OCI-LY7 (cell line): ENCODE measurements at regions not wholly inside any gene's neighbourhood (a gene's known extent, or its start where the extent isn't known, plus 50 kb on each side); places are given as distances from the start of the nearest gene placed in this dataset.
"Not testable (repeated sequence)": the region's sequence is repeated elsewhere in the genome, so short reads cannot be mapped to it uniquely, and the experiment has no call there.

Source experiments
- BruUV-seq: library from RNA; stranded (reverse); fragments of 400-500 nt; replicated peaks from 2 replicates; lab custom pipeline; 2021; lab: Mats Ljungman, UMichigan
- CTCF ChIA-PET: fragments of 300-600 bp; sonication (Branson Sonifier 250); formaldehyde crosslinking; loops from one replicate; lab custom pipeline; 2022; ENCODE audit warnings: antibody characterized with exemption; ENCODE audit not compliant: unreplicated experiment; lab: Charles Lee
- POLR2A ChIA-PET: fragments of 300-600 bp; sonication (Branson Sonifier 250); formaldehyde crosslinking; loops from one replicate; lab custom pipeline; 2022; ENCODE audit warnings: antibody characterized with exemption; lab: Charles Lee
- DNase-seq: peaks from one replicate; pipeline ENCODE4 v3.0.0-alpha.2; 2015; ENCODE audit warnings: low spot score
- H2AFZ ChIP-seq: fragments of 200-600 bp; sonication (generic), shearing (Covaris generic); 2 replicates; pipeline ENCODE4 v1.6.1; 2014; ENCODE audit warnings: mild to moderate bottlenecking, antibody characterized with exemption, low read length, moderate library complexity
- H3K27ac ChIP-seq: fragments of 200-600 bp; sonication (generic); 2 replicates; pipeline ENCODE4 v1.5.1; 2014; ENCODE audit warnings: mixed run types, low read depth, mild to moderate bottlenecking, moderate library complexity, low read length, inconsistent platforms; ENCODE audit not compliant: poor library complexity, severe bottlenecking
- H3K36me3 ChIP-seq: fragments of 200-600 bp; sonication (generic); 2 replicates; pipeline ENCODE4 v1.6.1; 2014; ENCODE audit warnings: mild to moderate bottlenecking, antibody characterized with exemption, low read length, moderate library complexity, mixed read lengths; ENCODE audit not compliant: insufficient read depth
- H3K4me1 ChIP-seq: fragments of 200-600 bp; sonication (generic); 2 replicates; pipeline ENCODE4 v1.5.1; 2014; ENCODE audit warnings: mild to moderate bottlenecking, low read length; ENCODE audit not compliant: insufficient read depth, poor library complexity, severe bottlenecking
- H3K4me2 ChIP-seq: fragments of 200-600 bp; sonication (generic); 2 replicates; pipeline ENCODE4 v1.6.1; 2014; ENCODE audit warnings: mild to moderate bottlenecking, low read length
- H3K4me3 ChIP-seq: fragments of 200-600 bp; sonication (generic); 2 replicates; pipeline ENCODE4 v1.5.1; 2014; ENCODE audit warnings: mild to moderate bottlenecking, low read depth, low read length; ENCODE audit not compliant: poor library complexity, severe bottlenecking
- H3K79me2 ChIP-seq: fragments of 200-600 bp; sonication (generic); 2 replicates; pipeline ENCODE4 v1.6.1; 2016; ENCODE audit warnings: low read depth, mild to moderate bottlenecking, low read length, moderate library complexity, mixed read lengths; ENCODE audit not compliant: insufficient read depth
- H3K9me2 ChIP-seq: fragments of 200-600 bp; sonication (generic); 2 replicates; pipeline ENCODE4 v1.6.1; 2016; ENCODE audit warnings: mild to moderate bottlenecking, low read length, mixed read lengths; ENCODE audit not compliant: insufficient read depth
- H3K9me3 ChIP-seq: fragments of 200-600 bp; sonication (generic); 2 replicates; pipeline ENCODE4 v1.6.1; 2014; ENCODE audit warnings: mild to moderate bottlenecking, mixed run types, low read length, mixed read lengths
- H4K20me1 ChIP-seq: fragments of 200-600 bp; sonication (generic); 2 replicates; pipeline ENCODE4 v1.6.1; 2014; ENCODE audit warnings: mild to moderate bottlenecking, antibody characterized with exemption, low read length, moderate library complexity, mixed read lengths; ENCODE audit not compliant: insufficient read depth
- EZH2phosphoT487 ChIP-seq: fragments of 200-600 bp; sonication (generic); IDR thresholded peaks from 2 replicates; pipeline ENCODE4 v1.6.1; 2018; ENCODE audit warnings: low read depth, borderline replicate concordance, mild to moderate bottlenecking, mixed run types, antibody characterized with exemption, low read length, moderate library complexity, mixed read lengths
- intact Hi-C: fragments of 100-400 bp; cut with micrococcal nuclease; formaldehyde crosslinking; loops from one replicate; pipeline ENCODE4 v1.10.0; 2022; ENCODE audit not compliant: unreplicated experiment
- TF ChIP-seq, protein P1 (sequence below): fragments of 200-600 bp; sonication (generic); conservative IDR thresholded peaks from 2 replicates; pipeline ENCODE4 v1.5.1; 2014; ENCODE audit warnings: mild to moderate bottlenecking, antibody characterized with exemption, low read length, moderate library complexity, mixed read lengths

DNA sequence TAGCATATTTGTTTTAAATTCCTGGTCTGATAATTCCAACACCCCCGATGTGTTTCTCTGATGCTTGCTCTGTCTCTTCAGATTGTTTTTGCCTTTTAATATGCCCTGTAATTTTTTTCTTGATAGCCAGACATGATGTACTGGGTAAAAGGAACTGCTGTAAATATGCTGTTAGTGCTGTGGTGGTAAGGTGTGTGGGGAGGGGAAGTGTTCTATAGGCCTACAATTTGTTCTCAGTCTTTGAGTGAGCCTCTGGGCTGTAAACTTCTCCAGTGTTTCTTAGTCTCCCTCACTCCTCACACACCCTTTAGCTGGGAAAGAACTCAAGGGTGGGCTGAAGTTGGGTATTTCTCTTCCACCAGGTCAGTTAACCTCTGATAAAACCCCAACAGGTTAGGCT lies 147.0 kb upstream of the OR4E1 start:
- Histone ChIP-seq H3K4me1 (no peaks in the 10 kb centered on the region), H2AFZ (no peak overlapping the region), H3K9me3 (no peaks in the 10 kb centered on the region), H3K79me2 (no peaks in the 10 kb centered on the region), H3K9me2 (no peaks in the 10 kb centered on the region), H3K4me3 (no peak overlapping the region), H4K20me1 (no peaks in the 10 kb centered on the region), H3K36me3 (no peaks in the 10 kb centered on the region), H3K4me2 (no peak overlapping the region), H3K27ac (no peak overlapping the region)
- no TSS peak for BruUV-seq
- no peak for DNase-seq
- CTCF ChIA-PET, result no interaction called here
- POLR2A ChIA-PET, result no interaction called here
- intact Hi-C loops, result no loop called here
- TF ChIP-seq, protein P1, sequence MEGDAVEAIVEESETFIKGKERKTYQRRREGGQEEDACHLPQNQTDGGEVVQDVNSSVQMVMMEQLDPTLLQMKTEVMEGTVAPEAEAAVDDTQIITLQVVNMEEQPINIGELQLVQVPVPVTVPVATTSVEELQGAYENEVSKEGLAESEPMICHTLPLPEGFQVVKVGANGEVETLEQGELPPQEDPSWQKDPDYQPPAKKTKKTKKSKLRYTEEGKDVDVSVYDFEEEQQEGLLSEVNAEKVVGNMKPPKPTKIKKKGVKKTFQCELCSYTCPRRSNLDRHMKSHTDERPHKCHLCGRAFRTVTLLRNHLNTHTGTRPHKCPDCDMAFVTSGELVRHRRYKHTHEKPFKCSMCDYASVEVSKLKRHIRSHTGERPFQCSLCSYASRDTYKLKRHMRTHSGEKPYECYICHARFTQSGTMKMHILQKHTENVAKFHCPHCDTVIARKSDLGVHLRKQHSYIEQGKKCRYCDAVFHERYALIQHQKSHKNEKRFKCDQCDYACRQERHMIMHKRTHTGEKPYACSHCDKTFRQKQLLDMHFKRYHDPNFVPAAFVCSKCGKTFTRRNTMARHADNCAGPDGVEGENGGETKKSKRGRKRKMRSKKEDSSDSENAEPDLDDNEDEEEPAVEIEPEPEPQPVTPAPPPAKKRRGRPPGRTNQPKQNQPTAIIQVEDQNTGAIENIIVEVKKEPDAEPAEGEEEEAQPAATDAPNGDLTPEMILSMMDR, result no peak
- no peak for TF ChIP-seq EZH2phosphoT487

DNA sequence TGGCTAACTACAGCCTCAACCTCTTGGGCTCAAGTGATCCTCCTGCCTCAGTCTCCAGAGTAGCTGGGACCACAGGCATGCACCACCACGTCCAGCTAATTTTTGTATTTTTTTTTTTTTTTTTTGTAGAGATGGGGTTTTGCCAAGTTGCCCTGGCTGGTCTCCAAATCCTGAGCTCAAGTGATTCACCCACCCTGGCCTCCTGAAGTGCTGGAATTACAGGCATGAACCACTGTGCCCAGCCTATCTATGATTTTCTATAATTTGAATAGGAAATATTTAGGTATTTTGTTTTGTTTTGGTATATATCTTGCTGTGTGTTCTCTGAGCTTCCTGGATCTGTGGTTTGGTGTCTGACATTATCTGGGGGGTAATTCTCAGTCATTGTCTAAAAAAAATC lies 146.3 kb upstream of the OR4E1 start:
- H4K20me1 ChIP-seq, H3K27ac ChIP-seq, H3K36me3 ChIP-seq, H3K4me1 ChIP-seq, DNase-seq, intact Hi-C loops, BruUV-seq, H3K9me2 ChIP-seq, H3K4me2 ChIP-seq, H3K79me2 ChIP-seq, H3K4me3 ChIP-seq, H3K9me3 ChIP-seq, CTCF ChIA-PET, H2AFZ ChIP-seq: not testable (repeated sequence)
- POLR2A ChIA-PET, result interaction anchor here (0.6 kb wide), 2 partner anchors 116 to 1835 kb away, joined by 3 read pairs; no protein-coding TSS in a partner anchor

DNA sequence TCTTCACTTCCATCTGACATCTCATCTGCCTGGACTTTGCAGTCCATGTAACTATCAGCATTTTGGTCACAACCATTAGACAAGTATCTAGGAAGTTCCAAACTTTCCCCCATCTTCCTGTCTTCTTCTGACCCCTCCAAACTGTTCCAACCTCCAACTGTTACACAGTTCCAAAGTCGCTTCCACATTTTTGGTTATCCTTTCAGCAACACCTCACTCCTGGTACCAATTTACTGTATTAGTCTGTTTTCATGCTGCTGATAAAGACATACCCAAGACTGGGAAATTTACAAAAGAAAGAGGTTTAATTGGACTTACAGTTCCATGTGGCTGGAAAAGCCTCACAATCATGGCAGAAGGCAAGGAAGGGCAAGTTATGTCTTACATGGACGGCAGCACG lies 143.4 kb upstream of the OR4E1 start:
- POLR2A ChIA-PET, BruUV-seq: not testable (repeated sequence)

DNA sequence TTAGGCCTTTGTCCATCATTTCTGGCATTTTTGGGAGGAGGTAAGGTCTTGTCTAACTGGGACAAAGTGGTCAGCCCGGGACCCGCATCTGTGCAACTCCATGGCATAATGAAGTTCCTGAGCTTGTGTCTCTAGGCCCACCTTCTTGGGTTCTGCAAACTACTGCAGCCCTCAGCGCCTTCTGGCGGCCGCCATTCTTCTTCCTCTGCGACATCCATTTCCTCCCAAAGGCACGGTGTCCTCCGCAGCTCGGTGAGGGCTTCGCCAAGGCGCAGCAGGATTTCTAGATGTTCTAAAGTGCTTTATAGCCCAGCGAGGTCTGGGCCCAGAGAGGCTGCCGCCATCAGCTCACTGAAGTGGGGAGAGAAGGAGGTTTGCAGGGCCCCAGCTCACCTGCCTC lies 134.4 kb upstream of the OR4E1 start:
- no peaks in the 10 kb centered on the region for H4K20me1 ChIP-seq
- no peak overlapping the region for H2AFZ ChIP-seq
- ChIA-PET POLR2A (no interaction called here), CTCF (no interaction called here)
- intact Hi-C loops, result no loop called here
- no peaks in the 10 kb centered on the region for H3K4me1 ChIP-seq
- no peaks in the 10 kb centered on the region for H3K36me3 ChIP-seq
- no peak overlapping the region for H3K27ac ChIP-seq
- H3K9me3 ChIP-seq, result no peaks in the 10 kb centered on the region
- no peaks in the 10 kb centered on the region for H3K9me2 ChIP-seq
- H3K4me2 ChIP-seq, result no peak overlapping the region
- no TSS peak for BruUV-seq
- TF ChIP-seq, protein P1, result no peak
- TF ChIP-seq EZH2phosphoT487, result no peak
- no peak for DNase-seq
- H3K4me3 ChIP-seq, result no peak overlapping the region
- no peaks in the 10 kb centered on the region for H3K79me2 ChIP-seq

More for the DNA sequence above, 143.4 kb upstream of the OR4E1 start:
- CTCF ChIA-PET, H3K27ac ChIP-seq, H3K4me3 ChIP-seq, intact Hi-C loops, H3K4me1 ChIP-seq, H3K9me2 ChIP-seq, H2AFZ ChIP-seq, H3K4me2 ChIP-seq, H4K20me1 ChIP-seq, DNase-seq, H3K79me2 ChIP-seq, H3K36me3 ChIP-seq, H3K9me3 ChIP-seq: not testable (repeated sequence)
